C4-2B (cell line): ENCODE measurements at regions not wholly inside any gene's neighbourhood (a gene's known extent, or its start where the extent isn't known, plus 50 kb on each side); places are given as distances from the start of the nearest gene placed in this dataset.
A peak's percentile ranks its signal among the peaks of the same experiment; 100 is the strongest.

ENCODE experiments used
- H3K27ac ChIP-seq: fragments of 450-650 bp; 2 replicates; pipeline ENCODE4 v1.5.1; 2017
- ZFX ChIP-seq: fragments of 450-650 bp; IDR thresholded peaks from 2 replicates; pipeline ENCODE4 v1.6.1; 2017
- TF ChIP-seq, protein P1 (sequence below): fragments of 450-650 bp; conservative IDR thresholded peaks from 2 replicates; pipeline ENCODE4 v1.5.1; 2017; ENCODE audit warnings: mild to moderate bottlenecking

DNA sequence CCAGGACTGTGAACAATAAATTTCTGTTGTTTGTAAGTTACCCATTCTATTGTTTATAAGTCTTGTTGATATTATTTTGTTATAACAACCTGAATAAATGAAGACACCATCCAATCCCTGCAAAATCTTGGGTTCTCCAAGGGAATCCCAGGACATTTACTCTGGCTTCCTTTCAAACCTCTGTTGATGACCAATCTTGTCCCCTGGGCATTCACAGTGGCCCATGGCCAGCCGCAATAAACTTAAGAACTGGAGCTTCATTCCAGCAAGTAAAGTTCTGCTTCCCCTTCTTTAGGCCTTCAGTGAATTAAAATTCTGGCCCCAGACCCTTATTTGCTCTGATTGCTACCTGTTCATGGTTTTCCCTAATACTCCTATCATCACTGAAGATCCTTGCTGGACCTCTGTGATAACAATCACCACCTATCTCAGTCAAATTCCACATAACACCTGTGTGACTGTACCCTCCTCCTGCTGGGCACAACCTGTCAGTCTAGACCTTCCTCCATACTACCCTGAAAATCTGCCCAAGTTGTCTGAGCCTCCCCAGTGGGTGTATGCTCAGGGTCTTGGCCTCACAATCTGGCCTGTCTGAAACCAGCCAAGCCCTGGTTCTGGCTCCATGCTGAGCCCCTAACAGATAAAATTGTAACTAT is 153.1 kb downstream of the SEMA6D start:
- TF ChIP-seq ZFX = no peak
- TF ChIP-seq, protein P1, sequence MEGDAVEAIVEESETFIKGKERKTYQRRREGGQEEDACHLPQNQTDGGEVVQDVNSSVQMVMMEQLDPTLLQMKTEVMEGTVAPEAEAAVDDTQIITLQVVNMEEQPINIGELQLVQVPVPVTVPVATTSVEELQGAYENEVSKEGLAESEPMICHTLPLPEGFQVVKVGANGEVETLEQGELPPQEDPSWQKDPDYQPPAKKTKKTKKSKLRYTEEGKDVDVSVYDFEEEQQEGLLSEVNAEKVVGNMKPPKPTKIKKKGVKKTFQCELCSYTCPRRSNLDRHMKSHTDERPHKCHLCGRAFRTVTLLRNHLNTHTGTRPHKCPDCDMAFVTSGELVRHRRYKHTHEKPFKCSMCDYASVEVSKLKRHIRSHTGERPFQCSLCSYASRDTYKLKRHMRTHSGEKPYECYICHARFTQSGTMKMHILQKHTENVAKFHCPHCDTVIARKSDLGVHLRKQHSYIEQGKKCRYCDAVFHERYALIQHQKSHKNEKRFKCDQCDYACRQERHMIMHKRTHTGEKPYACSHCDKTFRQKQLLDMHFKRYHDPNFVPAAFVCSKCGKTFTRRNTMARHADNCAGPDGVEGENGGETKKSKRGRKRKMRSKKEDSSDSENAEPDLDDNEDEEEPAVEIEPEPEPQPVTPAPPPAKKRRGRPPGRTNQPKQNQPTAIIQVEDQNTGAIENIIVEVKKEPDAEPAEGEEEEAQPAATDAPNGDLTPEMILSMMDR = no peak
- H3K27ac ChIP-seq = peak overlapping the region; percentile 22; the same call in 1 of the 2 replicates

DNA sequence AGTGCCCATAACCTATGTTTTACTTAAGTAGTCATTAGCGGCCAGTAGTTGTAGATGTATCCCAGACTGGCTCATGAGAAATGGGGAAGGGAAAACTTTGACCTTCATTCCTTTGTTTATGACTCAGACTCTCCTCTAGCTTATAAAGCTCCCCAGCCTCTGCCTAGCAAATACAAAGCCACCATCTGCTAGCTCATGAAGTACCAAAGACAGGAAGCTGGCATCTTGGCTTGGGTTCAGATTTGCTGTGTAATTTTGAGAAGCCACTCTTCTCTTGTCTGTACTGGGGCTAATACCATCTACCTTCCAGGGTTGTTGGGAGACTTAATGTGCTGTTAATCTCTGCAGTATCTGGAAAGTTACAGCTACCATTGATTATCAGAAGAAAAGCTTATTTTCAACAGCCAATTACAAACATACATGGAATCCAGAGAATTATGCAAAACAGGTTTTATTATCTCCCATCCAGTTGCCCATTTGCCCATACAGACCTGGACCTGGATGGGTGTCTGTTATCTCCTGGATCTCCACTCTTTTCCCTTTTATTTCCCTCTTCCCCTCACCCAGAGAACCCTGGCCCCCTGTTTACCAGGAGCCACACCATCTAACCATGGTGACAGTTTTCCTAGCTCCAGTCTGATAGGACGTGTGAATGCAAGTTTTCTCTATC is 153.8 kb downstream of the SEMA6D start:
- peak overlapping the region; percentile 22; the same call in 1 of the 2 replicates for H3K27ac ChIP-seq

DNA sequence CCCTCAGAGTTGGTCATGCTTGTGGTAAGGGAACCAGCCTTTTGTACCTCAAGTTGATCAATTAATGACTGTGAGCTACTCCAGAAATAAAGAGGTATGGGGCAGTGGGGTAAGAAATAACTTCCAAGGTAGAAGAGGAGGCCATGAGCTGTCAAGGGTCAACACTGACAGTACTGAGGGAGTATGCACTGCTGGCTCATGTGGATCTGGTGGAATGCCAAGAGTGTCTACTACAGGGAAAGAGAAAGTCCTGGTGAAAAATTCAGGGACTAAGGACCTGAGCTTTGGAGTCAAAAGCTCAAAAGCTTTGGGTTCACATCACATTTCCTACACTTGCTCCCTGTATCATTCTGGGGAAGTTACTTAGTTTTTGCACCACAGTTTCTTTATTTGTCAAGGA is 154.9 kb downstream of the SEMA6D start:
- no peak for TF ChIP-seq ZFX
- TF ChIP-seq, protein P1 = no peak
- no peak overlapping the region for H3K27ac ChIP-seq

More for the DNA sequence above, 153.8 kb downstream of the SEMA6D start:
- TF ChIP-seq ZFX = no peak
- TF ChIP-seq, protein P1 = no peak

DNA sequence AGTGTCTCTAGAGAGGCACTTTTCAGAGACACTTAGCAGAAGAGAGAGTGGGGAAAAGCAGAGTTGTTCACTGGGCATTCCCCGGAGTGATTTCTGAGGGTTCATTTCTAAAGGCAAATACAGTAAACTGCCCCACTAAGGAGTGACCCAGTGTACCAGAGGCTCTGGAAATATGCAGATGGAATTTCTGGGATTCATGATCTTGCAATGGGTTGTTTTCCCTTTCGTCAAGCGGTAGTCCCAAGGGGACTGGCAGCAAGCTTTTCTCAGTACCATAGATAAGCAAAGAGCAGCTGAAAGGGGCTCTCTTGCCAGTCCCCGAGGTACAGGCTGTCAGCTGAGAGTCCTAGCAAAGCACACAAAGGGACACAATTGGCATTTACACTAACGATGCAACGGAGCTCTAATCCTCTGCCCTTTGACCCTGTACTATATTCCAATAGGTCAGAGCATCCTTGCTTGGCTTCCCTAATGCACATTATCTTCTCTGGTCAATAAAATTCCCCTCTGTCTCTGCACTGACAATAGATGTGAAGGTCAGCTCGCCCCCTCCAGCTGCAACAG is 155.6 kb downstream of the SEMA6D start:
- H3K27ac ChIP-seq = no peak overlapping the region
- TF ChIP-seq, protein P1 = no peak
- no peak for TF ChIP-seq ZFX

DNA sequence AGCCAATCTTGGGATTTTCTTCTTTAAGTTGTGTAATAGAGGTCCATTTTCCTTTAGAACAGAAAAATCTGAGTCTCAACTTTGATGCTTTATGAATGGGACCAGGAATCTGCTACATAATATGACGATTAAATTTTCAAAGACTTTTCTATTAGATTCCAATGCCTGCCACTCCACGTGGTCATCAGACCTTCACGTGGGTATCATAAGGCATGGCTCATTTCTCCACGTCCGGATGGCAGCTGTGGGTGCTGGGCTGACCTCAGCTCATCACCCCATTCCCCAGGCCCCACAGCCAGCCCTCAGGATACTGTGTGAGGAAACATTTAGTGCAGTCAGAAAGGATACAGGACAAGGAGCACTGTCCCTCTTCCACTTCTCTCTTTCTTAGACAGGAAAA is 159.7 kb downstream of the SEMA6D start:
- no peak overlapping the region for H3K27ac ChIP-seq
- TF ChIP-seq, protein P1 = no peak
- no peak for TF ChIP-seq ZFX

DNA sequence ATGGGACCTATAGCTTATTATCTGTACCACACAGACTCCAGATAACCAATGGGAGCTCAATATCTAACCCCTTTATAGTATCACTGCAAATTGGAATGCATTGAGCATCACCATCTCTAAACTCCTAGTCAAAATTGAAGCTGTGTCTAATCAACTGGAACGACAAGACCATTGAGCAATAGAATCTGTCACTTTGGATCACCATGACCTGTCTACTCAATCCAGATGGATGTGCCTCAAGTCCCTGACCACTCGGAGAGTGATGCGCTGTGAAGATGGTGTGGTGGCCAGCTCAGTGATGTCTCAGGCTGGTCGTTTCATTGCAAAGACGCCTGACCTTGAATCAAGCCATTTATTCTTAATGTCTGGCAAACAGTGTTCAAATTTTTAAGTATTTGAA is 160.5 kb downstream of the SEMA6D start:
- H3K27ac ChIP-seq = no peak overlapping the region
- TF ChIP-seq, protein P1 = no peak
- no peak for TF ChIP-seq ZFX

DNA sequence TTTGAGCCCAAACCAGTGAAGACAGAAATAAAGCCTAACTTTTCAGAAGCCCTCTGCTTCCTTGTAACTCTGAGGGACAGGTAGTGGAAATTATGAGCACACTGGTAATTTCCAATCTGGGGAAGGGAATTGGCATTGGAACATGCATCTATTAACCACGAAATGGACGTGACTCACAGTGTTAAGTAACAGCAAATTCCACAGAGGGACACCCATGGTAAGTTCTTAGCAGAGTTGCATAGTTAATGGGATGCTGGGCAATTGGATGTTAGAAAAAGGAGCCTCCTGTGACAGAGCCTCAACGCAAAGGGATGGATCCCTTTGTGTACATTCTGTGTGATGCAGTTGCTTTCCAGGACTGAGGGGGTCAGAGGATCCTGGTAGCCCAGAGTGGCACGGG is 168.6 kb downstream of the SEMA6D start:
- no peak overlapping the region for H3K27ac ChIP-seq
- TF ChIP-seq ZFX = no peak
